ENCODE measurements at regions not wholly inside any gene's neighbourhood (a gene's known extent, or its start where the extent isn't known, plus 50 kb on each side); places are given as distances from the start of the nearest gene placed in this dataset.

GRCh38 chr16:55120408-55120807 lies 189.7 kb downstream of the IRX5 start:
- no peak for DNase-seq

- DNase-seq = no peak
Measured at GRCh38 chr16:55120826-55121225, 190.2 kb downstream of the IRX5 start.

- DNase-seq = no peak
Measured at GRCh38 chr16:55123652-55124051, 193.0 kb downstream of the IRX5 start.

- DNase-seq = no peak
Measured at GRCh38 chr16:55125818-55126385, 195.2 kb downstream of the IRX5 start.

- no peak for DNase-seq
Measured at GRCh38 chr16:55126456-55126855, 195.8 kb downstream of the IRX5 start.

GRCh38 chr16:55130456-55130855 lies 193.5 kb upstream of the IRX6 start:
- no peak for DNase-seq

- no peak for DNase-seq
Measured at GRCh38 chr16:55130911-55131310, 193.1 kb upstream of the IRX6 start.

GRCh38 chr16:55133654-55134053 lies 190.3 kb upstream of the IRX6 start:
- DNase-seq = no peak

- no peak for DNase-seq
Measured at GRCh38 chr16:55136356-55137150, 187.4 kb upstream of the IRX6 start.

- no peak for DNase-seq
Measured at GRCh38 chr16:55138298-55138697, 185.7 kb upstream of the IRX6 start.

GRCh38 chr16:55142405-55142804 lies 181.6 kb upstream of the IRX6 start:
- no peak for DNase-seq

- DNase-seq = no peak
Measured at GRCh38 chr16:55144651-55145050, 179.4 kb upstream of the IRX6 start.

- DNase-seq = no peak
Measured at GRCh38 chr16:55145771-55146603, 178.0 kb upstream of the IRX6 start.

GRCh38 chr16:55146966-55147365 lies 177.0 kb upstream of the IRX6 start:
- no peak for DNase-seq

GRCh38 chr16:55147396-55147795 lies 176.6 kb upstream of the IRX6 start:
- no peak for DNase-seq

- no peak for DNase-seq
Measured at GRCh38 chr16:55149622-55150021, 174.4 kb upstream of the IRX6 start.

- no peak for DNase-seq
Measured at GRCh38 chr16:55151561-55152305, 172.3 kb upstream of the IRX6 start.

- no peak for DNase-seq
Measured at GRCh38 chr16:55152875-55153390, 171.1 kb upstream of the IRX6 start.

- DNase-seq = no peak
Measured at GRCh38 chr16:55154262-55154661, 169.7 kb upstream of the IRX6 start.

GRCh38 chr16:55154956-55155355 lies 169.0 kb upstream of the IRX6 start:
- DNase-seq = no peak

- DNase-seq = no peak
Measured at GRCh38 chr16:55155815-55156214, 168.2 kb upstream of the IRX6 start.

GRCh38 chr16:55169780-55170179 lies 154.2 kb upstream of the IRX6 start:
- no peak for DNase-seq

GRCh38 chr16:55171241-55171640 lies 152.8 kb upstream of the IRX6 start:
- DNase-seq = no peak
